GM12878 (cell line): ENCODE measurements at regions not wholly inside any gene's neighbourhood (a gene's known extent, or its start where the extent isn't known, plus 50 kb on each side); places are given as distances from the start of the nearest gene placed in this dataset.

Source experiments
- ATAC-seq: fragments of 200-7000 bp; cut with Tn5 transposase; 3 replicates; pipeline ENCODE4 v1.9.1; 2020; ENCODE audit warnings: mild to moderate bottlenecking, moderate library complexity
- BruUV-seq: library from RNA; stranded (reverse); fragments of 400-500 nt; replicated peaks from 2 replicates; lab custom pipeline; 2021; lab: Mats Ljungman, UMichigan
- CTCF ChIA-PET: fragments of 300-600 bp; sonication (Branson Sonifier 250); formaldehyde crosslinking; extraction: SDS; loops from one replicate; lab custom pipeline; 2021; ENCODE audit warnings: inconsistent platforms; lab: Yijun Ruan, JAX
- POLR2A ChIA-PET: fragments of 350-600 bp; formaldehyde crosslinking; extraction: SDS; loops from one replicate; lab custom pipeline; 2021; ENCODE audit warnings: inconsistent platforms; lab: Charles Lee
- RAD21 ChIA-PET: fragments of 300-600 bp; sonication (Branson Sonifier 250); formaldehyde crosslinking; loops from one replicate; lab custom pipeline; 2023; ENCODE audit warnings: antibody characterized with exemption; ENCODE audit not compliant: unreplicated experiment; lab: Charles Lee
- SMC1A ChIA-PET: fragments of 300-600 bp; sonication (Branson Sonifier 250); formaldehyde crosslinking; loops from one replicate; lab custom pipeline; 2023; ENCODE audit not compliant: unreplicated experiment, uncharacterized antibody; lab: Charles Lee
- DNase-seq: peaks from one replicate; pipeline ENCODE4 v3.0.0-alpha.2; 2011; ENCODE audit warnings: low read depth, low spot score
- FAIRE-seq: peaks from 3 replicates; lab custom pipeline; 2011; peaks lifted over from hg19 to GRCh38; lab: Jason Lieb, UNC
- H2AFZ ChIP-seq: 2 replicates; pipeline ENCODE4 v1.6.0; 2011; ENCODE audit warnings: low read depth, low read length, control low read depth; ENCODE audit not compliant: control insufficient read depth
- H3K27ac ChIP-seq: 2 replicates; pipeline ENCODE4 v1.5.1; 2011; ENCODE audit warnings: control low read depth; ENCODE audit not compliant: control insufficient read depth, insufficient read depth
- H3K27me3 ChIP-seq, 2 experiments: replicated peaks in 1 of 2; 2 replicates each; pipeline versions ENCODE4 v1.6.0 to v1.6.1; 2011; ENCODE audit warnings: low read length in 1 of 2; ENCODE audit not compliant: control insufficient read depth in 2 of 2, insufficient read depth in 2 of 2
- H3K36me3 ChIP-seq, 2 experiments: 2 replicates each; pipeline ENCODE4 v1.5.1; 2011; ENCODE audit warnings: low read length in 1 of 2; ENCODE audit not compliant: control insufficient read depth in 2 of 2, insufficient read depth in 2 of 2
- H3K4me1 ChIP-seq: 2 replicates; pipeline ENCODE4 v1.6.1; 2011; ENCODE audit warnings: mild to moderate bottlenecking, low read length, moderate library complexity, mixed read lengths; ENCODE audit not compliant: control insufficient read depth, insufficient read depth
- H3K4me2 ChIP-seq: 2 replicates; pipeline ENCODE4 v1.6.0; 2011; ENCODE audit warnings: control low read depth; ENCODE audit not compliant: control insufficient read depth, insufficient read depth
- H3K4me3 ChIP-seq: fragments of 200-600 bp; sonication (generic); 2 replicates; pipeline ENCODE4 v1.5.1; 2016
- H3K79me2 ChIP-seq: 2 replicates; pipeline ENCODE4 v1.6.0; 2011; ENCODE audit warnings: low read length; ENCODE audit not compliant: control insufficient read depth, insufficient read depth
- H3K9ac ChIP-seq: 2 replicates; pipeline ENCODE4 v1.8.0; 2011; ENCODE audit warnings: low read length, control low read depth, mixed read lengths; ENCODE audit not compliant: control insufficient read depth, insufficient read depth
- H3K9me3 ChIP-seq: replicated peaks from 3 replicates; pipeline ENCODE4 v1.5.1; 2011; ENCODE audit warnings: mild to moderate bottlenecking, low read length; ENCODE audit not compliant: control insufficient read depth, insufficient read depth
- H4K20me1 ChIP-seq: 2 replicates; pipeline ENCODE4 v1.6.0; 2011; ENCODE audit not compliant: control insufficient read depth, insufficient read depth
- ASH2L ChIP-seq: fragments of 300-600, 200-600 bp; sonication (generic); IDR thresholded peaks from 2 replicates; pipeline ENCODE4 v1.6.1; 2017; ENCODE audit warnings: low read depth, mild to moderate bottlenecking, borderline replicate concordance
- CEBPB ChIP-seq, 2 experiments: fragments of 150-350 bp in 1 of 2; IDR thresholded peaks; 2 replicates each; pipeline ENCODE4 v1.6.1; 2012 to 2014; ENCODE audit warnings: low read depth in 2 of 2, low read length in 2 of 2, borderline replicate concordance in 1 of 2, inconsistent platforms in 1 of 2
- DPF2 ChIP-seq: fragments of 450-650 bp; IDR thresholded peaks from 2 replicates; pipeline ENCODE4 v1.6.1; 2017; ENCODE audit warnings: mild to moderate bottlenecking
- ESRRA ChIP-seq: IDR thresholded peaks from 2 replicates; pipeline ENCODE4 v1.6.1; 2012; ENCODE audit warnings: mild to moderate bottlenecking, low read length, improper control_type of control experiment
- HCFC1 ChIP-seq: fragments of 150-350 bp; IDR thresholded peaks from 2 replicates; pipeline ENCODE4 v1.6.1; 2014; ENCODE audit warnings: low read length
- IKZF1 ChIP-seq: fragments of 450-650 bp; conservative IDR thresholded peaks from 2 replicates; pipeline ENCODE4 v1.6.1; 2017; ENCODE audit warnings: antibody characterized with exemption, mild to moderate bottlenecking
- KAT2A ChIP-seq: conservative IDR thresholded peaks from 2 replicates; pipeline ENCODE4 v1.6.1; 2011; ENCODE audit warnings: low read depth, low read length; ENCODE audit not compliant: control insufficient read depth
- KDM1A ChIP-seq: fragments of 200-600 bp; sonication (generic); IDR thresholded peaks from 2 replicates; pipeline ENCODE4 v1.6.1; 2016; ENCODE audit warnings: borderline replicate concordance
- NR2F1 ChIP-seq: fragments of 450-650 bp; conservative IDR thresholded peaks from 2 replicates; pipeline ENCODE4 v1.6.1; 2017; ENCODE audit warnings: mild to moderate bottlenecking
- PML ChIP-seq: IDR thresholded peaks from 2 replicates; pipeline ENCODE4 v1.6.1; 2012; ENCODE audit warnings: low read length, inconsistent platforms
- RFX5 ChIP-seq: IDR thresholded peaks from 2 replicates; pipeline ENCODE4 v1.6.1; 2011; ENCODE audit warnings: low read depth, low read length, improper control_type of control experiment
- SRF ChIP-seq, 2 experiments: IDR thresholded peaks; 2 replicates each; pipeline ENCODE4 v1.6.1; 2011; ENCODE audit warnings: low read depth in 2 of 2, low read length in 2 of 2, mild to moderate bottlenecking in 1 of 2, moderate library complexity in 1 of 2
- USF2 ChIP-seq: IDR thresholded peaks from 2 replicates; pipeline ENCODE4 v1.6.1; 2011; ENCODE audit warnings: low read depth, low read length, improper control_type of control experiment, borderline replicate concordance
- YBX1 ChIP-seq: fragments of 450-650 bp; IDR thresholded peaks from 2 replicates; pipeline ENCODE4 v1.6.1; 2016; ENCODE audit warnings: antibody characterized with exemption
- ZNF274 ChIP-seq: IDR thresholded peaks from one replicate; pipeline ENCODE4 v1.8.0; 2011; ENCODE audit not compliant: insufficient read length, insufficient read depth
- WGBS: methylation state at CpG from one replicate; pipeline ENCODE4 v1.1.6; 2016; ENCODE audit warnings: low lambda C conversion rate; ENCODE audit not compliant: insufficient replicate concordance, insufficient coverage; ENCODE audit errors: missing lambda C conversion rate; 5-methylcytosine and 5-hydroxymethylcytosine counted together
- in situ Hi-C: fragments of 300-500 bp; cut with MboI; formaldehyde crosslinking; loops from 9 replicates; pipeline ENCODE4 v1.14.3; 2018; ENCODE audit warnings: mixed read lengths
- intact Hi-C: fragments of 100-400 bp; cut with micrococcal nuclease; formaldehyde crosslinking; loops from one replicate; pipeline ENCODE4 v1.14.2; 2022; ENCODE audit not compliant: unreplicated experiment
- TF ChIP-seq, protein P1 (sequence below): IDR thresholded peaks from 2 replicates; pipeline ENCODE4 v1.6.1; 2012; ENCODE audit warnings: low read length, inconsistent platforms
- TF ChIP-seq, protein P2 (sequence below): fragments of 450-650 bp; IDR thresholded peaks from 2 replicates; pipeline ENCODE4 v1.6.1; 2016; ENCODE audit warnings: mild to moderate bottlenecking

GRCh38 chr1:95753382-95754016 is 519.5 kb downstream of the RWDD3 start:
- Histone ChIP-seq H3K79me2 (no peaks in the 10 kb centered on the region), H3K9me3 (no peaks in the 10 kb centered on the region; the same call in 2 of the 3 replicates), H2AFZ (no peak overlapping the region), H3K27ac (no peak overlapping the region), H3K4me3 (no peak overlapping the region), H3K36me3 (no peaks in the 10 kb centered on the region), H4K20me1 (no peaks in the 10 kb centered on the region), H3K9ac (no peak overlapping the region), H3K4me2 (no peak overlapping the region), H3K4me1 (no peaks in the 10 kb centered on the region)
- intact Hi-C loops: no loop called here
- ChIA-PET SMC1A (no interaction called here), RAD21 (no interaction called here), CTCF (no interaction called here)
- in situ Hi-C loops: no loop called here
- 26% methylated on average over 11 of the region's 12 CpGs for WGBS
- ATAC-seq: peak; percentile 47
- no TSS peak for BruUV-seq
- no peak for TF ChIP-seq SRF (IDR thresholded peaks at IDR 0.05; ENCODE audit: low read depth in 2 of 2, low read length in 2 of 2)
- no peak for TF ChIP-seq PML
- TF ChIP-seq KAT2A: no peak
- no peak for TF ChIP-seq RFX5
- no peak for TF ChIP-seq HCFC1
- no peak for TF ChIP-seq NR2F1
- TF ChIP-seq, protein P1, sequence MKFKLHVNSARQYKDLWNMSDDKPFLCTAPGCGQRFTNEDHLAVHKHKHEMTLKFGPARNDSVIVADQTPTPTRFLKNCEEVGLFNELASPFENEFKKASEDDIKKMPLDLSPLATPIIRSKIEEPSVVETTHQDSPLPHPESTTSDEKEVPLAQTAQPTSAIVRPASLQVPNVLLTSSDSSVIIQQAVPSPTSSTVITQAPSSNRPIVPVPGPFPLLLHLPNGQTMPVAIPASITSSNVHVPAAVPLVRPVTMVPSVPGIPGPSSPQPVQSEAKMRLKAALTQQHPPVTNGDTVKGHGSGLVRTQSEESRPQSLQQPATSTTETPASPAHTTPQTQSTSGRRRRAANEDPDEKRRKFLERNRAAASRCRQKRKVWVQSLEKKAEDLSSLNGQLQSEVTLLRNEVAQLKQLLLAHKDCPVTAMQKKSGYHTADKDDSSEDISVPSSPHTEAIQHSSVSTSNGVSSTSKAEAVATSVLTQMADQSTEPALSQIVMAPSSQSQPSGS: no peak
- TF ChIP-seq USF2: no peak
- no peak for TF ChIP-seq CEBPB (IDR thresholded peaks at IDR 0.05; ENCODE audit: borderline replicate concordance in 1 of 2, low read depth in 2 of 2, low read length in 2 of 2)
- TF ChIP-seq ESRRA: no peak
- TF ChIP-seq IKZF1: no peak
- no peak for TF ChIP-seq KDM1A
- TF ChIP-seq ASH2L: no peak
- TF ChIP-seq YBX1: no peak
- TF ChIP-seq, protein P2, sequence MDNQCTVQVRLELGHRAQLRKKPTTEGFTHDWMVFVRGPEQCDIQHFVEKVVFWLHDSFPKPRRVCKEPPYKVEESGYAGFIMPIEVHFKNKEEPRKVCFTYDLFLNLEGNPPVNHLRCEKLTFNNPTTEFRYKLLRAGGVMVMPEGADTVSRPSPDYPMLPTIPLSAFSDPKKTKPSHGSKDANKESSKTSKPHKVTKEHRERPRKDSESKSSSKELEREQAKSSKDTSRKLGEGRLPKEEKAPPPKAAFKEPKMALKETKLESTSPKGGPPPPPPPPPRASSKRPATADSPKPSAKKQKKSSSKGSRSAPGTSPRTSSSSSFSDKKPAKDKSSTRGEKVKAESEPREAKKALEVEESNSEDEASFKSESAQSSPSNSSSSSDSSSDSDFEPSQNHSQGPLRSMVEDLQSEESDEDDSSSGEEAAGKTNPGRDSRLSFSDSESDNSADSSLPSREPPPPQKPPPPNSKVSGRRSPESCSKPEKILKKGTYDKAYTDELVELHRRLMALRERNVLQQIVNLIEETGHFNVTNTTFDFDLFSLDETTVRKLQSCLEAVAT: no peak
- no peak for TF ChIP-seq ZNF274
- TF ChIP-seq DPF2: no peak
- TF ChIP-seq, all 136 proteins: peak for 0
- FAIRE-seq (no peak), DNase-seq (no peak)
- POLR2A ChIA-PET: no interaction called here
- no peaks in the 10 kb centered on the region for H3K27me3 ChIP-seq
